ENCODE measurements at regions not wholly inside any gene's neighbourhood (a gene's known extent, or its start where the extent isn't known, plus 50 kb on each side); places are given as distances from the start of the nearest gene placed in this dataset.

DNA sequence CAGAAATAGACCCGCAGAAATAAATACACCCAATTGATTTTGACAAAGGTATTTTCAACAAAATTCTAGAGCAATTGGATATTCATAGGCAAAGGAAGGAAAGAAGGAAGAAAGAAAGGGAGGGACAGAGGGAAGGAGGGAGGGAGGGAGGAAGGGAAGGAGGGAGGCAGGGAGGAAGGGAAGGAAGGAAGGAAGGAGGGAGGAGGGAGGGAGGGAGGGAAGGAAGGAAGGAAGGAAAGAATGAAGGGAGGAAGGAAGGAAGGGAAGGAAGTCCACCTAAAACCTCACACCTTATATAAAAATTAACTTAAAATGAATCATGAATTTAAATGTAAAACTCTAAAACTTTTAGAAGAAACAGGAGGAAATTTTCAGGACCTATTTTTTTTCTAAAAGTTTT lies 94.2 kb upstream of the USP47 start:
- TF ChIP-seq, protein P1, sequence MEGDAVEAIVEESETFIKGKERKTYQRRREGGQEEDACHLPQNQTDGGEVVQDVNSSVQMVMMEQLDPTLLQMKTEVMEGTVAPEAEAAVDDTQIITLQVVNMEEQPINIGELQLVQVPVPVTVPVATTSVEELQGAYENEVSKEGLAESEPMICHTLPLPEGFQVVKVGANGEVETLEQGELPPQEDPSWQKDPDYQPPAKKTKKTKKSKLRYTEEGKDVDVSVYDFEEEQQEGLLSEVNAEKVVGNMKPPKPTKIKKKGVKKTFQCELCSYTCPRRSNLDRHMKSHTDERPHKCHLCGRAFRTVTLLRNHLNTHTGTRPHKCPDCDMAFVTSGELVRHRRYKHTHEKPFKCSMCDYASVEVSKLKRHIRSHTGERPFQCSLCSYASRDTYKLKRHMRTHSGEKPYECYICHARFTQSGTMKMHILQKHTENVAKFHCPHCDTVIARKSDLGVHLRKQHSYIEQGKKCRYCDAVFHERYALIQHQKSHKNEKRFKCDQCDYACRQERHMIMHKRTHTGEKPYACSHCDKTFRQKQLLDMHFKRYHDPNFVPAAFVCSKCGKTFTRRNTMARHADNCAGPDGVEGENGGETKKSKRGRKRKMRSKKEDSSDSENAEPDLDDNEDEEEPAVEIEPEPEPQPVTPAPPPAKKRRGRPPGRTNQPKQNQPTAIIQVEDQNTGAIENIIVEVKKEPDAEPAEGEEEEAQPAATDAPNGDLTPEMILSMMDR (IDR thresholded peaks at IDR 0.05) = no peak
- TF ChIP-seq POLR2A (IDR thresholded peaks at IDR 0.05) = no peak
